ENCODE measurements at regions not wholly inside any gene's neighbourhood (a gene's known extent, or its start where the extent isn't known, plus 50 kb on each side); places are given as distances from the start of the nearest gene placed in this dataset.

DNA sequence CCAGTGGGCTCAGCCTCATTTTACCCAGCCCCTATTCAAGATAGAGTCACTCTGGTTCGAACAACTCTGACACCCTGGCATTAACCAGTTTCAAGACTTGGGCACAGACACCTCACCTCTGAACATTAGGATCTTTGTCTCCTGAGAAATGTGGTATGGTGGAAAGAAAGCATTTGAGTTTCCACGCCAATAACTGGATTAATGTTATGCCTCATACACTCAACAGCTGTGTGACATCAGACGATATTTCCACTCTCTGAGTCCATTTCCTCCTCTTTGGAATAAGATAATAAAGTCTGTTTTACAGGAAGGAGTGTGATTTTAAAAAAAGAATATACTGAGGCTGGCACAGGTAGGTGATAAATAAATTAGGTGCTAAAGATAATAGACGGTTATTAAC is 121.3 kb upstream of the CHL1 start:
- DNase-seq (ENCODE audit: low read depth) = no peak

DNA sequence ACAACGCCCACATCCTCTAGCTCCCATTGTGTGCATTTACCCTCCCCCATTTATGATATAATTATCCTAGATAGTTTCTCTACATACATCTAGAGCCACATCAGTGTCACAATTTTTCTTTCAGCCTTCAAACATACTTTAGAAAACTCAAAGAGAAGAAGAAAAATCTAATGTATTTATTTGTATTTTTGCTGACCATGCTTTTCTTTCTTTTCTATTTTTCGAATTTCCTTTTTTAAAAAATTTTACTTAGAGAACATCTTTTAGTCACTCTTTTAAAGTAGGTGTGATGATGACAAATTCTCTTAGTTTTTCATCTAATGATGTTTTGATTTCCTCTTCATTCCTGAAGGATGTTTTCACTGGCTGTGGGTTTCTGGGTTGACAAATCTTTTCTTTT is 117.0 kb upstream of the CHL1 start:
- no peak for DNase-seq (ENCODE audit: low read depth)

DNA sequence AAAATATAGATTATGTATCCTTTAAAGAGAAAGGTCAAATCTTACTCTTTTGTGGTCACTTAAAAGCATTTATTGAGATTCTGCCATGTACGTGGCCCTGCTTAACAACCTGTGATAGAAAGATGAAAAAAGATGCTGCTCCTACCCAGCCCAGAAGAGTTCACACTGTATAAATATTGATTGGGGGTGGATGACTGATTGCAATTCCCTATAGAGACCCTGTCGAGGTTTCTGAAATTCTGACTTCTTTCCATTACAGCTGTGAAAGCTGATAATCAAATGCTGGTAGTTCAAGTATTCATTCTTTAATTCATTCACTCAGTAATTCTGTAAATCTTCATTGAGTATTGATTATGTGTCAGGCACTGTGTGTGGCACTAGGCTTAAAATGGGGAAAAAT is 114.1 kb upstream of the CHL1 start:
- DNase-seq (ENCODE audit: low read depth) = no peak

DNA sequence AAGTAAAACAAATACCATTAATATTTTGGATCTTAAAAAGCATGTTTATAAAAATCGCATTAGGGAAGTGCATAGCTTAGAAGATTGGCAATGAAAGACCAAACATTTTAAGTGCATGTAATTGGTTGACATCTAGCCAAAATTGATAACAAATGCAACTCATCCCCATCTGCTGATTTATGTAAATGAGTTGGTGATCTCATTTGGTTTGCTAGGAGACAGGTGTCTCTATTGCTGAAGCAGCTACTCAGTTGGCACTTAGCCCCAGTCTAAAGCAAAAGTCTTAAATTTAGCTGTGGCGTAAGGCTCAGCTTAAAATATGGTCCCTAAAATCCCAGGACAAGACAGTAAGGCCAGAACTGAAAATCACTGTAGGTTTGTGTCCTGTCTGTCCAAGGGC is 113.5 kb upstream of the CHL1 start:
- DNase-seq (ENCODE audit: low read depth) = no peak

DNA sequence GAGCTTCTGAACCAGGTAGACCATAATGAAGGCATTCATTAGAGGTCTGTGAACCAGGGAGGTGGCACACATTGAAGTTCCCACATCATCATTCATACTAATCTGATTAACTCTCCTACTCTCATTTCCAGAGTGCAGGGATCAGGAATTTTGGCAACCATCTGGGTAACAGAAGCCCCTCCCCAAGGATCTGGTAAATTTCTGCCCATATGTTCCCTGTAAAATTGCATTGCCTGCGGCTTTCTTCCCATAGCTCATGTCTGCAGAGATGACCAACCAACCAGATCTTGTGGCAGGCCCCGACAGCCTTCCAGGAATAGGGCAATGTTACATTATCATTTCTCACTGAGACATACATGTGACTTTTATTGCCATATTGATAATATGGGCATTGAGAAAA is 111.4 kb upstream of the CHL1 start:
- no peak for DNase-seq (ENCODE audit: low read depth)

DNA sequence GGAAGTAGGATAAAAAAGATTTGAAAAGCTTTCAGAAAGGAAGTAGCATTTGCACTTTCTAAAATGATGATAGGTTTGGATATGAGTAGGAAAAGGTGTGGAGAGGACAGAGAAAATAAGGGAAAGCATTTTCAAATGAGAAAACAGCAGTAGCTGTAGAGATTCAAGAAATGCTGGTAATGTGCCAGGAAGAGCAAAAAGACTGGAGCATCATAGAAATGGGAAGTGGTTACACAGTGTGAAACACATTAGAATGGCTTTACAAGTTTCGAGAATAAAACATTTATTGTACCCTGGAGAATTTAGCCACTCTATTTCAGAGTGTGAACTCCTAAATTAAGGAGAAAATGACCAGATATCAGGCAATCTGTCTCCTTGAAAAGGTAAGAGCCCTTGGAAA is 108.3 kb upstream of the CHL1 start:
- no peak for DNase-seq (ENCODE audit: low read depth)

DNA sequence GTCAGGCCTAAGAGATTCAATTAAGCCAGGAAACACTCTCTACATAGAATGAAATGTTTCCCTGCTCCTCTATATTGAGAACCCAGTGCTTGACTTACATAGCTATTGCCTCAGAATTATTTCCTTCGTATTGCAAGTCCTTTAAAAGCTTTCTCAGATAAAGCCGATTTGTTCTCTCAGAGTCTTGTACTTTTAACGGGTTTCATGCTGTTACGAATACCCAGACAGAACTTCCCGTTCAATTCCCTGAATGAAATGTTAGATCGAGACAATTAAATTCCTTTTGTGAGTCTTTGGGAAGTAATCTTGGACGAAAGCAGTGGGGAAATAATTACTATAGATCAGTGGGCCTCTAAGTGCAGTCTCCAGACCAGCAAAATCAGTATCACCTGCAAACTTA is 102.8 kb upstream of the CHL1 start:
- DNase-seq (ENCODE audit: low read depth) = no peak

DNA sequence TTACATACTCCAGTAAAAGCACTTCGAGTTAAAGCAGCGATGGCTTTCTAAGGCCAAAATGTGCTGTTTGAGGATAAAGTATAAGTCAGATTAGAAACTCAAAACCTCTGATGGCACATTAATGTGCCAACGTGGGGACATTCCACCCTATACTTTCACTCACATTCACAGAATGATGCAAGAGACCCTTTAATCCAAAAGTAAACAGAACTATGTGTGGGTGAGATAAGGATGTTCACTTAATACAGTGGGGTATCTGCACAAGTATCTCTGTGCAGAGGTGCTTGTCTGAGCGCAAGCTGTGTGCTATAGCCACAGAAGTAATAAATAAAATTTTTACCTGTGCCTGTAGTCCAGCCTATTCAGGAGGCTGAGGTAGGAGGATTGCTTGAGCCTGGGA is 100.3 kb upstream of the CHL1 start:
- no peak for DNase-seq (ENCODE audit: low read depth)

DNA sequence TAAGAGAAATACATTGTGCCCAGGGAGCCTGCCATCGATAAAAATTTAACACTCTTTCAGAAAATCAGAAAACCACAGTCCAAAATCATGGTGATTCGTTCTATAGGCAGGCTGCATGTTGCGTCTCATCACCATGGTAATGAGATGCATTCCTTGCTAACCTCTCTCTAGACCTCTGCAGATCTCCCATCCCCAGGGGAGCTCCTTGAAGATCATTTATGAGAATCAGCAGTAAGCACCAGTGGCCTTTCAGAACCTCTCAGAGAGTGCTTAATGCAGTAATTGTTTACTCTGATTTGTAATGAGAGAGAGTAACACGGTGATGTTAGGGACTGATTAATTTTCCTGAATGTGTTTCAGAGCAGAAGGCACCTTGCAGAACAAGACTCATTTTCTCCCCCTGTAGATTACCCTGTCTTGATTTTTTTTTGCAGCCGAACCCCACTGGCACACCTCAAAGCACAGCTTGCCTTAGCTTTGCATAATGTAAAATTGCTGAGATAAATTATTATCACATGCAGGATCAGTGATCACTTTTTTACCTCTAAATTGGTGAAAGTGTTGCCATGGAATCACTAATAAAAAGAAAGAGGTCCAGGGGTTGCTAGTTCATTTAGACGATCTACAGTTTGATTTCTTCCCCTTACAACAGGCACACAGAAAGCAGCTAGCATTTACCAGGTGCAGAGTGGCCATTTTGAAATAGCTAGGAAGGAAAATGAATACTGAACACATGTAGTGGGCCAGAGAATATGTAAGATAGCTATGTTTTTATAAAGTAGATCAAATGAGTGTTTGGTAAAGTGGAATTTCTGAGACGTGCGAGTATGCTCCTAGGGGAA is 98.9 kb upstream of the CHL1 start:
- no peak for DNase-seq (ENCODE audit: low read depth)

DNA sequence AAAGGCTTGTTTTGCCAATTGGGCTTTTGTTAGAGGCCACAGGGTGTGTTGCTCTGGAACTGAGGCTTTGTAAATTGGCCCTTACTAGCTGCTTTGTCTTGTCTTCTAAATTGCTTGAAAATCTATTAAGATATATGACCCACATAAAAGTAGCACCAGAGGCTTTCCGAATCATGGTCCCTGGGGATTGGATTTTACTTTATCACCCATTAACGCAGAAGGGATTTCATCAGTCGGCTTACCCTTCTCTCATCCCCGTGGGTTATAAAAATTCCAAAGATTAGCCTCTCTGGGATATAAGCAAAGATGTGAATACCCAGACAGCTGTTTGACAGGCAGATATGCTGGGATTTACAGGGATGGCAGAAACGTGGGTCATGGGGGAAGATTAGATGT is 98.3 kb upstream of the CHL1 start:
- DNase-seq (ENCODE audit: low read depth) = no peak

DNA sequence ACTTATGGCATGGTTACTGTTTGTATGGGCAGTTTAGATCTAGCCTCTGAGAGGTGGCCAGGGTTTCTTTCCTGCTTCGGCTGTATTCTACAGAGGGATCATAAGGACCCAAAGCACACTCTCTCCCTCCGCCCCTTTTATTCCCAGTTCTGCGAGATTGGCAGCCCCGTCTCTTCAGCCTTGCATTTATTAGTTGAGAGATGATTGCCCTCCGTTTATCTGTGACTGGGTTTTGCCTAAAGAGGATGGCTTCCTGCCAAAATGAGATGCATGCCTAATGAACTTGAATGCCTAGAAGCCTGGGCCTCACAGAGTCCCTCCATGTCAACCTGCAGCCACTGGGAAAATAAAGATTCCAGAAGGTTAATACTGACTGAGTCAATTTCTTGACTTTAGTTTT is 97.1 kb upstream of the CHL1 start:
- DNase-seq (ENCODE audit: low read depth) = no peak

DNA sequence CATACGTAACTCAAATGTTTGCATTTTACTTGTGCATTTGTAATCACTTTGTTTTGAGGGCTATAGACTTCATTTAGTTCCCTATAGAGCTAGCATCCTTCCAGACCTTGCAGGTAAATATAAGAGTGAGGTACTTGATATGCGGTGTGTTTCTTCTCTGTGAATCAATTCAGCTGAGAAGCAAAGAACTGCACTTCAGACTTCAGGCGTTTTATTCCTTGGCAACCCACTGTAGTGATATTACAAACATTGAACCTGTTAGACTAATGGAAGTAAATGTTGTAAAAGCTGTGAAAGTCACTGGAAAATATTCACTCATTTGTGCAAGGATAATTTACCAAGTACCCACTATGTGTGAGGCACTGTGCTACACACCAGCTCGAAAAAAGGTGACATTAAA is 94.1 kb upstream of the CHL1 start:
- DNase-seq (ENCODE audit: low read depth) = no peak

DNA sequence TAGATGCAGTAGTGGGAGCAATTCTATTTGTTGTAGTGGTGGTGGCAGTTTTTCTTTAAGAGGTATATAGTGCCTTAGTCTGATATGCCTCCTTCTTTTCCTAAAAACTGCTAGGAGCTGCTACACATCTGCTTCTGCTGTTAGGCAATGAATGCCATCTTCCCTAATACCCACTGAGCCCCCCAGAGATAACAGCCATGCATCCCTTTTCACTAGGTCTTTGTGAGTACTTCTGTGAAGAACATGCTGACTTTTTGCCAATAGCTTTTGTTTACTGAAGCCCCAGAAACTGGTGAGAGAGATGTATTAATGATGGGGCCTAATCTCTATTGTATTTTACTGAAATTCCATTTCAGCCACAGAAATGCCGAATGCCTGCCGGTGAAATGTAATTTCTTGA is 92.6 kb upstream of the CHL1 start:
- no peak for DNase-seq (ENCODE audit: low read depth)

DNA sequence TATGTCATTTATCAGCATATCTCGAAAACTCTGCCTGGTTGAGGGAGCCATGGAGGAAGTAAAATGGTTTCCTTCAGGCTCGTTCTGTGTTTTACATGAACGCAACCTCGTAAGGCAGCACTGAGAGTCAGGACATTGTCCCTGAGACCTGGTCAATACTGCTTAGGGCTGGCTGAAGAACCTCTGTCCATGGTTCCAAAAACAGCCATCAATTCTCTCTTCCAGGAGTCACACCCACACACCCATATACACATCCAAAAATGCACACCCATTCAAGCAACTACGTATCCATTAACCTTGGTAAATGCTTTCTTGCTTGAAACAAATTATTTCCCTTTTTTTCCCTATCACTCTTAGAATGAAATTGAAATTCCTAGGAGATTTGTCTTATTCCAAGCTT is 91.0 kb upstream of the CHL1 start:
- DNase-seq (ENCODE audit: low read depth) = peak; percentile 3

DNA sequence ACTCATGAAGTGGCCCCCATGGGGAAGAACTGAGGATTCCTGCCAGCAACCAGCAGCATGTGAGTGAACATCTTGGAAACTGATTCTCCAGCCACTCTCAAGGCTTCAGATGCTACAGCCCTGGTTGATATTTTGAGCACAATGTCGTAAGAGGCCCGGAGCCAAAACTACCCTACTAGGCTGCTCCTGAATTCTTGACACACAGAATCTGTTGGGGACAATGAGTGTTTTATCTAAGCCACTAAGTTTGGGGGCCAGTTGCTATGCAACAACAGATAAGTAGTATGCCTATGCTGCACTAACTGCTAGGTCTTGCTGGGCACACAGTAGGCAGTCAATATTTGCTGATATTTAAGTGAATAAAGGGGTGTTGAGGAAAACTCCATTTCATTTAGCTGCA is 89.9 kb upstream of the CHL1 start:
- DNase-seq (ENCODE audit: low read depth) = no peak

DNA sequence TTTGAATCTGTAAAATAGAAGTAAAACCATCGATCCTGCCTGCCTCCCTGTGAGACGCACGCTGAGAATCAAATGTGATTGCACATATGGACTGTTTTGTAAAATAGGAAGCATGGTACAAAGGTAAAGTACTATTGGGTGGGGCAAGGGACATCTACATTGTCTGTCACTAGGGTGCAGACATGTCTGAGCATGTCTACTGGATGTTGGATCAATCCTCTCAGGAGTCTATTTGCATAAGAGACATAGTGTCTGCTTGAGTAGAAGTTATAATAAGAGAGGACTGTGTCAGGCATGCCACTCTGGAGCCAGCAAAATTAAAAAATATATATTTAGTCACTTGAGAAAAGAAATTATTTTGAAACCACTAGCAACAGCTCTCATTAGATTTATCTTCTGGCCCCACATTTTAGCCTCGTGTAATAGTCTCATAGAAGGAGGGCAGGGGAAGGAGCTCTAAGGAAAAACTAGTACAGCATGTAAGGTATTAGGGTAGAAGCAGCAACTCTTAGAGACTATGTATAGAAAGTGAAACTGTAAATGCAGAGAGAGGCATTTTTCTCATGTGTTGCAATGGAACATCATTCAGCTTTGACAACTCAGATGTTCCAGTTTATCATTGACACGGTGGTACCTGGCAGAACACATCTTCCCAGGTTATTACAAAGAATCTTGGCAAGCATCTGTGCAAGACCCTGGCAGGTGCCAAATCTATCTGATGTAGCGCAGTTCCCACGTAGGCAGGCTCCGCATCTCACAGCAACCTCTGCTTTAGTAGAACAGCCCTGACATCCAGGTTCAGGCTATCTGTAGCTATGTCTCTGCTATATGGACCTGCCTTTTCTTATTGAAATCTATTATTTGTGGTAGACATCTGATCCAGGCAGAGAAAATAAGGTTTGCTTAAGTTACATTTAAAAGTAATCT is 85.2 kb upstream of the CHL1 start:
- DNase-seq (ENCODE audit: low read depth) = no peak

DNA sequence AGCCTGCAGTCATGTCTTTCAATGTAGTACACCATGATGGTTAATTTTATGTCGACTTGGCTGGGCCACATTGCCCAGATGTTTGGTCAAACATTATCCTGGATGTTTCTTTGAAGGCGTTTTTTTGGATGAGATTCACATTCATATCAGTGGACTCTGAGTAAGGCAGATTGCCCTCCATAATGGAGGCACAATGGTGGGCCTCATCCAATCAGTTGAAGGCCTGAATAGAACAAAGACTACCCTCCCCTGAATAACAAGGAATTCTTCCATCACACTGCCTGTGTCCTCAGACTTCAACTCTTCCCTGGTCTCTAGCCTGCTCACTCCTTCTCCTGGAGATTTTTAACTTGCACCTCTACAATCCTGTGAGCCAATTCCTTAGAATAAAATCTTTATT is 83.8 kb upstream of the CHL1 start:
- no peak for DNase-seq (ENCODE audit: low read depth)

DNA sequence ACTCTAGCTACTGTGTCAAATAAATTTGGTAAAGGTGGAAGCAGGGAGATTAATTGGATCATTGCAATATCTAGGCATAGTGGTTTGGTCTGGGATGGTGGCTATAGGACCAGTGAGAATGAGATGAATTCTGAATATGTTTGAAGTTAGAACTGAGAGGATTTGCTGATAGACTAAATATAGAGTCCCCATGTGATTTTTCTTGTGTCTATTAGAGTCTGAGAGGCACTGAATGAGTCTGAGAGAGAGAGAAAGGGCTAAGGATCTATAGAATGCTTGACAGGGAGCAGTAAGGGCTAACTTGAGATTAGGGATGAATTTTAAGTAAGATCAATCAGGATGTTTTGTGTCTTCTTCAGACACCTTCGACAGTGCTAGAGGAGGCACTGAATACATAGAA is 77.9 kb upstream of the CHL1 start:
- DNase-seq (ENCODE audit: low read depth) = no peak

DNA sequence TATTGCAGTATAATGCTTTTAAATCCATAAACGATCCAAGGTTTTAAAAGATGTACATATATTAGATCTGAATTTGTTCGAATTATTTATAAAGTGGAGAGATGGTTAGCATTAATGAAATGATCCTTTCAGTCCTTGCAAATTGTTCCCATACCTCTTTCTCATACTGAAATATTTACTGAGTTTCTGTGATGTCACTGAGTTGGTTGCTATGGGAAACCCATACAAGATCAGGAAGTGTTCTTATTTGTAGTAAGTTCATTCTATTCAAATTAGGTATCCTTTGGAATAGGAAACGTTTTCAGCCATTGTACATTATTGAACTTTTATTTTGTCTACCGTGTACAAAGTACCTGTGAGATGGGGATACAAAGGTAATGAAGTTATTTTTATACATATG is 73.2 kb upstream of the CHL1 start:
- no peak for DNase-seq (ENCODE audit: low read depth)

DNA sequence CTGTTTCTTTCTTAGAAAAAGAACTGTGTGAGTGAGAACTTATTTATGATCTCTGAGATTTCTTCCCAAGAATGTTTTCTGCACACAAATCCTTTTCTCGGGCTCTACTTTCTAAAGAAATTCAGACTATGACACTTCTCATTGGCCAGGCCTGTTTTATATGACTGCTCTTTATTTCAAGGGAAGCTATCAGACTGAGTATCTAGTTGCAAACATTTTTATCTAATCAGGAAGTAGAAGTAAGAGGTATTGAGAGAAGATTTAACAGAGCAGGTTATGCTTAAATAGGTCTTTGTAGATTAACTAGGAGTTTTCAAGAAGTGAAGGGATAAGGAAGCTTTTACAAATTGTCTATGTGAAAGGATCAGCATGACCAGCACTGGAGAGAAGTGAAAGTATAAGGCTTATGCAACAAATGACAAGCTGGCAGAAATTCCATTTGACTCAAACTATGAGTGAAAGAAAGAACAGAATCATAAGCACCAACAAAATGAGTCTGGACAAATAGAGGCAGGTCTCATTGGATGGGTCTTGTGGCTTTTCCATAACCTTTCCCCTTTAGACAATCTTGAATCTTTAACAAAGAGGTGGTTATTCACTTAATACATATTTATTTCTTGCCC is 71.9 kb upstream of the CHL1 start:
- no peak for DNase-seq (ENCODE audit: low read depth)

DNA sequence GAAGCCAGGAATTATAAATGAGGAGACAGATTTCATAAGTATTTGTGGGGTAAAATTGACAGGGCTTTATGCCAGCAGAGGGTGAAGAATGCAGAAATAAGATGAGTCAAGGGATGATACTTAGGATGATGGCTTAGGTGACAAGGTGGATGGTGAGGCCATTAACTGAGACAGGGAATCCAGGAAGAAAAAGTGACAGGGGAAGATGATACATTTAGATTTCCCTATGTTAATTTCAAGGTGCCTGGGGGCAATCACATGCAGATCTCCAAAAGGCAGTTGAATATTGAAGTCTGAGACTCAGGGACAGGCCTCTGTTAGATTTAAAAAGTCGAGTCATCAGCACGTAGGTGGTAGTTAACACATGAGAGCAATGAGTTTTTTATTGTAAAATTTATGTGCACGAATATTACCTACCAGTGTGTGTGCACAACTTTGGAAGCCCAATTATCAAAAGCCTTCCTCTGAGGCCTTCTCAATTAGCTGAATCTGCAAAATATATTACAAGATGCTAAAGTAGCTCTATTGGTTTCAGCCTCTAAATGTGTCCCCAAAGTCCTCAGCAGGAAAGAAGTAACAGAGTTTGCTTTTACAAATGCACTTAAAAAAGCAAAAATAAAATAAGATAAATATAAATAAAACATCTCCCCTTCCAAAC is 67.9 kb upstream of the CHL1 start:
- DNase-seq (ENCODE audit: low read depth) = no peak
